ENCODE measurements at regions not wholly inside any gene's neighbourhood (a gene's known extent, or its start where the extent isn't known, plus 50 kb on each side); places are given as distances from the start of the nearest gene placed in this dataset.
A peak's percentile ranks its signal among the peaks of the same experiment; 100 is the strongest.

GRCh38 chr3:40605960-40606359 is 81.2 kb downstream of the ZNF621 start:
- Histone ChIP-seq H3K4me3 (ENCODE audit: low read depth, low read length) (no peak overlapping the region), H3K4me1 (no peaks in the 10 kb centered on the region), H3K27me3 (ENCODE audit: control insufficient read depth, insufficient read depth, low read length) (no peaks in the 10 kb centered on the region), H3K4me2 (ENCODE audit: low read length) (no peak overlapping the region), H3K79me2 (no peaks in the 10 kb centered on the region), H3K9me3 (ENCODE audit: control insufficient read depth, low read length) (no peaks in the 10 kb centered on the region), H2AFZ (no peak overlapping the region), H3K36me3 (ENCODE audit: control insufficient read depth, insufficient read depth, low read length) (no peaks in the 10 kb centered on the region), H3K9ac (no peak overlapping the region), H3K27ac (no peak overlapping the region)
- TF ChIP-seq CTCF (IDR thresholded peaks at IDR 0.05) = no peak

- H3K4me3 ChIP-seq (ENCODE audit: low read depth, low read length) = no peak overlapping the region
- H3K9ac ChIP-seq = no peak overlapping the region
- no peak overlapping the region for H2AFZ ChIP-seq
- no peaks in the 10 kb centered on the region for H3K9me3 ChIP-seq (ENCODE audit: control insufficient read depth, low read length)
- no peak overlapping the region for H3K4me2 ChIP-seq (ENCODE audit: low read length)
- H3K79me2 ChIP-seq = no peaks in the 10 kb centered on the region
- no peaks in the 10 kb centered on the region for H3K27me3 ChIP-seq (ENCODE audit: control insufficient read depth, insufficient read depth, low read length)
- H3K27ac ChIP-seq = no peak overlapping the region
- TF ChIP-seq CTCF (IDR thresholded peaks at IDR 0.05) = no peak
- no peaks in the 10 kb centered on the region for H3K4me1 ChIP-seq
- no peaks in the 10 kb centered on the region for H3K36me3 ChIP-seq (ENCODE audit: control insufficient read depth, insufficient read depth, low read length)
Observed at GRCh38 chr3:40608091-40608490, 83.3 kb downstream of the ZNF621 start.

DNA sequence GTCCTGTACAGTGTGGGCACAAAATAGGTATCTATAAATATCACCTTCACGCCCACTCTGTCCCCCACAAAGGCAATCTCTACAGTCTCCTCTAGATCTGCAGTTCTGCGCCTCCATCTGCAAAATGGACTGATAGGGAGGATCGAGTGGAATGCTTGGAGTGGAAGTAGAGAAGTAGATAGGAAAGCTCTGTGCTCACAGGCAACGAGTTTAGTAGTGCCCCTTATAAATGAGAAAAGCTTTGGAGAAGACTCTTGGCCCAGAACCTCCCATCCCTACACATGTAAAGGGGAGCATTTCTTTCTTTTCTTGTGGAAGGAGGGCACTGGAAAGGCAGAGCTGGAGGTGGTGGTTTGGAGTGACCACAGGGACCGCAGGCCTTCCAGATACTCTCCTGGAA is 88.5 kb downstream of the ZNF621 start:
- H3K27me3 ChIP-seq (ENCODE audit: control insufficient read depth, insufficient read depth, low read length) = no peaks in the 10 kb centered on the region
- no peak overlapping the region for H3K4me3 ChIP-seq (ENCODE audit: low read depth, low read length)
- H2AFZ ChIP-seq = no peak overlapping the region
- H3K79me2 ChIP-seq = no peaks in the 10 kb centered on the region
- no peak overlapping the region for H3K9ac ChIP-seq
- no peaks in the 10 kb centered on the region for H3K4me1 ChIP-seq
- H3K4me2 ChIP-seq (ENCODE audit: low read length) = no peak overlapping the region
- no peaks in the 10 kb centered on the region for H3K9me3 ChIP-seq (ENCODE audit: control insufficient read depth, low read length)
- no peak overlapping the region for H3K27ac ChIP-seq
- H3K36me3 ChIP-seq (ENCODE audit: control insufficient read depth, insufficient read depth, low read length) = no peaks in the 10 kb centered on the region
- no peak for TF ChIP-seq CTCF (IDR thresholded peaks at IDR 0.05)

GRCh38 chr3:40615110-40615915 is 90.6 kb downstream of the ZNF621 start:
- Histone ChIP-seq H3K27me3 (ENCODE audit: control insufficient read depth, insufficient read depth, low read length) (no peaks in the 10 kb centered on the region), H3K36me3 (ENCODE audit: control insufficient read depth, insufficient read depth, low read length) (no peaks in the 10 kb centered on the region), H2AFZ (peak overlapping the region; percentile 73), H3K4me3 (ENCODE audit: low read depth, low read length) (no peak overlapping the region), H3K27ac (no peak overlapping the region), H3K9ac (no peak overlapping the region), H3K9me3 (ENCODE audit: control insufficient read depth, low read length) (no peaks in the 10 kb centered on the region), H3K79me2 (no peaks in the 10 kb centered on the region), H3K4me2 (ENCODE audit: low read length) (no peak overlapping the region), H3K4me1 (no peaks in the 10 kb centered on the region)
- TF ChIP-seq CTCF (IDR thresholded peaks at IDR 0.05) = no peak
